HG03575 (cell line): ENCODE measurements at regions not wholly inside any gene's neighbourhood (a gene's known extent, or its start where the extent isn't known, plus 50 kb on each side); places are given as distances from the start of the nearest gene placed in this dataset.
"Not testable (repeated sequence)": the region's sequence is repeated elsewhere in the genome, so short reads cannot be mapped to it uniquely, and the experiment has no call there.

Experiments used
- ATAC-seq: cut with Tn5 transposase; IDR thresholded peaks from one replicate; pipeline ENCODE4 v1.9.1; 2021; ENCODE audit not compliant: unreplicated experiment, insufficient number of reproducible peaks, low FRiP score; ENCODE audit errors: extremely low read depth

GRCh38 chr4:123528501-123529277 lies 132.1 kb downstream of the SPRY1 start:
- ATAC-seq, result no peak

- ATAC-seq, result no peak
Measured at GRCh38 chr4:123529278-123529568, 132.6 kb downstream of the SPRY1 start.

- no peak for ATAC-seq
Measured at GRCh38 chr4:123530357-123530756, 133.8 kb downstream of the SPRY1 start.

- no peak for ATAC-seq
Measured at GRCh38 chr4:123535037-123535748, 138.6 kb downstream of the SPRY1 start.

- no peak for ATAC-seq
Measured at GRCh38 chr4:123536225-123536624, 139.6 kb downstream of the SPRY1 start.

- ATAC-seq, result not testable (repeated sequence)
Measured at GRCh38 chr4:123537906-123538402, 141.4 kb downstream of the SPRY1 start.

GRCh38 chr4:123545667-123546572 lies 149.3 kb downstream of the SPRY1 start:
- ATAC-seq, result no peak

GRCh38 chr4:123546573-123547060 lies 150.0 kb downstream of the SPRY1 start:
- ATAC-seq, result no peak

- ATAC-seq, result no peak
Measured at GRCh38 chr4:123547216-123548165, 150.9 kb downstream of the SPRY1 start.

GRCh38 chr4:123553279-123553678 lies 156.7 kb downstream of the SPRY1 start:
- no peak for ATAC-seq

GRCh38 chr4:123553733-123554637 lies 157.4 kb downstream of the SPRY1 start:
- no peak for ATAC-seq

- ATAC-seq, result no peak
Measured at GRCh38 chr4:123554801-123555232, 158.2 kb downstream of the SPRY1 start.

- ATAC-seq, result no peak
Measured at GRCh38 chr4:123555233-123555806, 158.7 kb downstream of the SPRY1 start.

- no peak for ATAC-seq
Measured at GRCh38 chr4:123555807-123556273, 159.2 kb downstream of the SPRY1 start.

- ATAC-seq, result no peak
Measured at GRCh38 chr4:123556526-123556925, 159.9 kb downstream of the SPRY1 start.

GRCh38 chr4:123557857-123558536 lies 161.4 kb downstream of the SPRY1 start:
- ATAC-seq, result no peak
